ENCODE measurements at regions not wholly inside any gene's neighbourhood (a gene's known extent, or its start where the extent isn't known, plus 50 kb on each side); places are given as distances from the start of the nearest gene placed in this dataset.

DNA sequence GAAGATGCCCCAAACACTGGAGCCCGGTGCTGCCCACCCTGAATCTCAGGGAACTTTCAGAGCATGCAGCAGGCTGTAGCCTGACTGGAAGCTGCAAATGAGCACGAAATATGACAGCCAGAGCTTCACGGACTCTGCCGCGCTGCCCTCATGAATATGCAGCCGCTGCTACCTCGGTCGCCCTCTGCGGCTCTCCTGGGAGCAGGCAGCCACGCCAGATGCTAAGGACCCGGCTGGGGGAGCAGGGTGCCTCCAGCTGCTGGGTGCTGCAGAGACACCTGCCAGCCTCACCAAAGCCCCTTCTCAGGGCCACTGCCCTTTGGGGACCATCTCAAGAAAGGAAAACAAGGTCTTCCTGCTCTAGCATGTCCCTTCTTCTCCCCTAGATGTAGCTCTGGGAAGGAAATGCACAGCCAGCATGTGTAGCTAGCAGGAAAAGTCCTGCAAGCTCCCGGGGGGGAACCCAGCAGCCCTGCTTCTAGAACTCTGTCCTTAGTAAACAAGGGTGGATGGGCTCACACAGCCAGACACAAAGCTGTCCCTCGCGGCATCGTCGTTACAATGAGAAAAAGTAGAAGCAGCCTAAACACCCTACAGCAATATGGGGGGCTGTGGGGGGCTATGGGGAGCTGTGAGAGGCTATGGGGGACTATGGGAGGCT lies 56.8 kb upstream of the OLFM1 start:
- Histone ChIP-seq H3K36me3 (ENCODE audit: control insufficient read depth in 2 of 2, insufficient read depth in 1 of 2, low read length in 2 of 2) (no peaks in the 10 kb centered on the region), H3K4me3 (ENCODE audit: low read depth, low read length) (no peak overlapping the region), H3K4me1 (ENCODE audit: control insufficient read depth, insufficient read depth, low read length) (no peaks in the 10 kb centered on the region), H3K9me3 (ENCODE audit: control insufficient read depth, insufficient read depth, low read depth, low read length) (no peaks in the 10 kb centered on the region), H3K27ac (ENCODE audit: extremely low read depth, low read depth, low read length) (no peak overlapping the region)
- CTCF ChIA-PET: interaction anchor here (0.6 to 1.4 kb wide), 2 partner anchors 252 kb away, joined by 3 to 4 read pairs; no protein-coding TSS in a partner anchor
- POLR2A ChIA-PET: no interaction called here
- 0 out of 2 replicates have a peak, but pooled peaks have one; percentile 14 for TF ChIP-seq OSR2 (tag by site-specific recombination; IDR thresholded peaks at IDR 0.05)
- TF ChIP-seq GLIS1 (tag by site-specific recombination; IDR thresholded peaks at IDR 0.05): no peak
- TF ChIP-seq GLI2 (tag by site-specific recombination; IDR thresholded peaks at IDR 0.05; ENCODE audit: borderline replicate concordance, low read depth): no peak

DNA sequence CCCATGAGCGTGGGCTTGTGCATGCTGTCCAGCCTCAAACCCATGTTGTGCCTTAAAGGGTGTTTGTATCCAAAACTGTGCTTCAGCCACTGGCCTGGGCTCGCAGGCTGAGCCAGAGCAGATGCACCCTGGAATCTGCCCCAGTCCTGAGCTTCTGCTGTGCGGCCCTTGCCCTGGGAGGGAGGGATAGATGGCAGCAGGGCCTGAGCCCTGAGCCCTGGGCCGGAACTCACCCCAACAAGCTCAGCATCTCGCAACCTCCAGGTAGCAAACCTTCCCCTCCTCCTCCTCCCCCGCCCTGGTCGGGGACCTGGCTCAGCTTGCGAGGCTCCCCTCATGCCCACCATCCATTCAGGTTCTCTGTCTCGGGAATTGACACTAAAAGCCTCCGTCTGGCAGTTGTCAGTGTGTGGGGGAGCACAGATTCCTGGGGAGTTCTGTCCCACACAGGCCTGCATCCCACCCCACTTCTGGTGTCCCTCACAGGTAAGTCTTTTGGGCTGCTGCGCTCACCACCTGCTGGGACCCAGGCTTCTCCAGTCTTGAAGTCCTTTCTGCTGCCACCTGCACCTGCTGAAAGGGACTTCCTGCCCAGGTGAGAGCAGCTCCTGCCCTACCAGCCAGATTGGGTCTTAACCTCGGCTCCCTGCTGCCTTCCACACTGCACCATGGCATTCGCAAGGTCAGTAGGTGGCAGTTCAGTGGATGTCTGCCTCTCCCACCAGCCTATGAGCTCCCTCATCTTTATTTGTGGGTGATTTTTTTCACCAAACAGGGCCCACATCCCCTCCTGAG lies 55.2 kb upstream of the OLFM1 start:
- POLR2A ChIA-PET: no interaction called here
- CTCF ChIA-PET: interaction anchor here (0.6 kb wide), 1 partner anchor 527 kb away, joined by 3 read pairs; no protein-coding TSS in a partner anchor
- no peak for TF ChIP-seq ZNF221 (tag by site-specific recombination; IDR thresholded peaks at IDR 0.05; ENCODE audit: borderline replicate concordance)
- TF ChIP-seq ZNF416 (tag by site-specific recombination; IDR thresholded peaks at IDR 0.05): no peak
- TF ChIP-seq IKZF3 (tag by site-specific recombination; IDR thresholded peaks at IDR 0.05): no peak
- TF ChIP-seq ZNF169 (tag by site-specific recombination; IDR thresholded peaks at IDR 0.05): no peak
- no peak for TF ChIP-seq ZNF658 (tag by site-specific recombination; IDR thresholded peaks at IDR 0.05)
- TF ChIP-seq ZNF785 (tag by site-specific recombination; IDR thresholded peaks at IDR 0.05): no peak
- TF ChIP-seq TRIM28 (IDR thresholded peaks at IDR 0.05; ENCODE audit: borderline replicate concordance, low read length): no peak
- no peak for TF ChIP-seq ZNF223 (tag by site-specific recombination; IDR thresholded peaks at IDR 0.05)
- TF ChIP-seq, protein P1, sequence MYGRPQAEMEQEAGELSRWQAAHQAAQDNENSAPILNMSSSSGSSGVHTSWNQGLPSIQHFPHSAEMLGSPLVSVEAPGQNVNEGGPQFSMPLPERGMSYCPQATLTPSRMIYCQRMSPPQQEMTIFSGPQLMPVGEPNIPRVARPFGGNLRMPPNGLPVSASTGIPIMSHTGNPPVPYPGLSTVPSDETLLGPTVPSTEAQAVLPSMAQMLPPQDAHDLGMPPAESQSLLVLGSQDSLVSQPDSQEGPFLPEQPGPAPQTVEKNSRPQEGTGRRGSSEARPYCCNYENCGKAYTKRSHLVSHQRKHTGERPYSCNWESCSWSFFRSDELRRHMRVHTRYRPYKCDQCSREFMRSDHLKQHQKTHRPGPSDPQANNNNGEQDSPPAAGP (tag by site-specific recombination; IDR thresholded peaks at IDR 0.05): no peak
- TF ChIP-seq GLI4 (tag by site-specific recombination; IDR thresholded peaks at IDR 0.05): no peak
- TF ChIP-seq OSR2 (tag by site-specific recombination; IDR thresholded peaks at IDR 0.05): no peak
- TF ChIP-seq, protein P2, sequence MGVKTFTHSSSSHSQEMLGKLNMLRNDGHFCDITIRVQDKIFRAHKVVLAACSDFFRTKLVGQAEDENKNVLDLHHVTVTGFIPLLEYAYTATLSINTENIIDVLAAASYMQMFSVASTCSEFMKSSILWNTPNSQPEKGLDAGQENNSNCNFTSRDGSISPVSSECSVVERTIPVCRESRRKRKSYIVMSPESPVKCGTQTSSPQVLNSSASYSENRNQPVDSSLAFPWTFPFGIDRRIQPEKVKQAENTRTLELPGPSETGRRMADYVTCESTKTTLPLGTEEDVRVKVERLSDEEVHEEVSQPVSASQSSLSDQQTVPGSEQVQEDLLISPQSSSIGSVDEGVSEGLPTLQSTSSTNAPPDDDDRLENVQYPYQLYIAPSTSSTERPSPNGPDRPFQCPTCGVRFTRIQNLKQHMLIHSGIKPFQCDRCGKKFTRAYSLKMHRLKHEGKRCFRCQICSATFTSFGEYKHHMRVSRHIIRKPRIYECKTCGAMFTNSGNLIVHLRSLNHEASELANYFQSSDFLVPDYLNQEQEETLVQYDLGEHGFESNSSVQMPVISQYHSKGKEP (tag by site-specific recombination; IDR thresholded peaks at IDR 0.05): no peak
- TF ChIP-seq, protein P3, sequence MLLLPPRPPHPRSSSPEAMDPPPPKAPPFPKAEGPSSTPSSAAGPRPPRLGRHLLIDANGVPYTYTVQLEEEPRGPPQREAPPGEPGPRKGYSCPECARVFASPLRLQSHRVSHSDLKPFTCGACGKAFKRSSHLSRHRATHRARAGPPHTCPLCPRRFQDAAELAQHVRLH (tag by site-specific recombination; IDR thresholded peaks at IDR 0.05): no peak
- TF ChIP-seq ZIC2 (tag by site-specific recombination; IDR thresholded peaks at IDR 0.05): no peak
- TF ChIP-seq ZNF777 (tag by site-specific recombination; IDR thresholded peaks at IDR 0.05; ENCODE audit: borderline replicate concordance): no peak
- Histone ChIP-seq H3K4me3 (ENCODE audit: low read depth, low read length) (no peak overlapping the region), H3K9me3 (ENCODE audit: control insufficient read depth, insufficient read depth, low read depth, low read length) (no peaks in the 10 kb centered on the region), H3K4me1 (ENCODE audit: control insufficient read depth, insufficient read depth, low read length) (no peaks in the 10 kb centered on the region), H3K27ac (ENCODE audit: extremely low read depth, low read depth, low read length) (no peak overlapping the region), H3K36me3 (ENCODE audit: control insufficient read depth in 2 of 2, insufficient read depth in 1 of 2, low read length in 2 of 2) (no peaks in the 10 kb centered on the region)

DNA sequence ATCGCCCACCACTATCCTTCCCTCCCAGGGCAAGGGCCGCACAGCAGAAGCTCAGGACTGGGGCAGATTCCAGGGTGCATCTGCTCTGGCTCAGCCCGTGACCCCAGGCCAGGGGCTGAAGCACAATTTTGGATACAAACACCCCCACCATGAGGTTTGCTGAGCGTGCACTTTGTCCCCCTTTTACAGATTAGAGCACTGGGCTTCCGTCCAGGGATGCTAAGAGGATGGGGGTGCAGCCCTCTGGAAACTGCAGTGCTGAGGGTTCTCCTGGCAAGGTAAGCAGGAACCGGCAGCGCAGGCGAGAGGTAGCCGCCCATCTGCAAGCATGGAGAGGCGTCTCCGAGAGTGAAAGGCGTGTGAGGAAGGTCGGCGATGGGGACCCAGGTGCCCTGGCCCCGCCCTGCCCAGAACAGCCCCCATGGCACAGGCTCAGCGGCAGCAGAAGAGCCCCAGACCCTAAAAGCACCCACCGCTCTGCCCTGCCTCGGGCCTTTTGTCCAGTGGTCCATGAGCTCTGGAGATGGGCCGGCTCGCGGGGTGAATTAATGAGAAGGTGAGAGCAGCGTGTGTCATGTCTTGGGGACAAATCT lies 54.5 kb upstream of the OLFM1 start:
- ChIA-PET POLR2A (no interaction called here), CTCF (no interaction called here)
- no peak for TF ChIP-seq ZFP3 (tag by site-specific recombination; IDR thresholded peaks at IDR 0.05; ENCODE audit: low read depth)
- no peak for TF ChIP-seq ZFP37 (tag by site-specific recombination; IDR thresholded peaks at IDR 0.05)
- no peak for TF ChIP-seq ZNF521 (tag by site-specific recombination; IDR thresholded peaks at IDR 0.05)
- no peak for TF ChIP-seq ZNF785 (tag by site-specific recombination; IDR thresholded peaks at IDR 0.05)
- TF ChIP-seq ZNF423 (tag by site-specific recombination; IDR thresholded peaks at IDR 0.05): no peak
- TF ChIP-seq ZNF621 (tag by site-specific recombination; IDR thresholded peaks at IDR 0.05): no peak
- TF ChIP-seq ZNF157 (tag by site-specific recombination; IDR thresholded peaks at IDR 0.05): no peak
- no peak for TF ChIP-seq ZIC2 (tag by site-specific recombination; IDR thresholded peaks at IDR 0.05)
- no peak for TF ChIP-seq ZNF585B (tag by site-specific recombination; IDR thresholded peaks at IDR 0.05)
- TF ChIP-seq ZNF549 (tag by site-specific recombination; IDR thresholded peaks at IDR 0.05): no peak
- no peaks in the 10 kb centered on the region for H3K9me3 ChIP-seq (ENCODE audit: control insufficient read depth, insufficient read depth, low read depth, low read length)
- H3K4me3 ChIP-seq (ENCODE audit: low read depth, low read length): no peak overlapping the region
- H3K36me3 ChIP-seq (ENCODE audit: control insufficient read depth in 2 of 2, insufficient read depth in 1 of 2, low read length in 2 of 2): no peaks in the 10 kb centered on the region
- no peak overlapping the region for H3K27ac ChIP-seq (ENCODE audit: extremely low read depth, low read depth, low read length)
- H3K4me1 ChIP-seq (ENCODE audit: control insufficient read depth, insufficient read depth, low read length): no peaks in the 10 kb centered on the region

Data from HEK293 (cell line).